ENCODE measurements at regions not wholly inside any gene's neighbourhood (a gene's known extent, or its start where the extent isn't known, plus 50 kb on each side); places are given as distances from the start of the nearest gene placed in this dataset.
A peak's percentile ranks its signal among the peaks of the same experiment; 100 is the strongest.

DNA sequence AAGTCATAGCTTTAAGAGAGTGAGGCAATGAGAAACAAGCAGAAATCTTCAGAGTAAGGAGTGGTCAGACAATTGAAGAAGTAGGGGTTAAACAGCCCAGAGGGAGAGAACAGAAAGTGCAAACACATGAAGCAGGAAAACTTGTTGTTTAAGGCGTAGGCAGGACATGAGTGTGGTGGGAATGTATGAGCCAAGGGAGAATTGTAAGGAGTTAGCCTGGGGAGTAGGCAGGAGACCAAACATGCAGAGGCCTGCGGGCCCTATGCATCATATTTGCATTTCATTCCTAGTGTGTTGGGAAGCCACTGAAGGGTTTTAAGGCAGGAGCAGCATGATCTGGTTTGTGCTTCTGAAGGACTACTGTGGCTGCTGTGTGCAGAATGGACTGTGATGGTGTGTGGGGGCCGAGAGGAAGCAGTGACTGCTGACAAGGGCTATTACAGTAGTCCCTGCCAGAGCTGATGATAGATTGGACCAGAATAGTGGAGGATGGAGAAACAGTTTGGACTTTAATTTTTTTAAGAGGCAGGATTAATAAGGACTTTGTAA is 179.9 kb upstream of the C11orf87 start:
- CTCF ChIA-PET (ENCODE audit: partially characterized antibody), result interaction anchor here (1.4 kb wide), 1 partner anchor 43 kb away, joined by 4 read pairs; no protein-coding TSS in a partner anchor
- Histone ChIP-seq H3K9me3 (ENCODE audit: insufficient read depth in 2 of 2, low read depth in 1 of 2, low read length in 1 of 2) (no peaks in the 10 kb centered on the region), H3K23me2 (ENCODE audit: low read depth, low read length) (no peaks in the 10 kb centered on the region), H3K23ac (ENCODE audit: insufficient read length) (no peak overlapping the region), H2BK120ac (replicated peaks; ENCODE audit: low read depth, low read length) (no peak overlapping the region), H3K4ac (replicated peaks; ENCODE audit: insufficient read length, low read depth, low read length) (no peak overlapping the region), H3K4me2 (ENCODE audit: insufficient read depth in 1 of 2, low read depth in 2 of 2, low read length in 2 of 2) (no peak overlapping the region), H2BK12ac (ENCODE audit: low read depth, low read length) (no peak overlapping the region), H2BK15ac (ENCODE audit: low read length) (no peak overlapping the region), H3K27me3 (replicated peaks in 1 of 4; ENCODE audit: control insufficient read depth in 3 of 4, extremely low read depth in 1 of 4, insufficient read depth in 3 of 4, low read length in 3 of 4) (no peaks in the 10 kb centered on the region), H3K36me3 (ENCODE audit: control insufficient read depth in 2 of 4, insufficient read depth in 4 of 4, low read length in 3 of 4) (no peaks in the 10 kb centered on the region), H2AFZ (ENCODE audit: low read length) (peak overlapping the region; percentile 47), H4K91ac (replicated peaks; ENCODE audit: insufficient read length, low read length) (no peak overlapping the region), H3K79me1 (ENCODE audit: low read depth, low read length) (no peaks in the 10 kb centered on the region), H3K18ac (ENCODE audit: extremely low read depth, low read length) (no peak overlapping the region), H3K79me2 (ENCODE audit: control insufficient read depth in 1 of 2, insufficient read depth in 2 of 2, low read length in 2 of 2) (no peaks in the 10 kb centered on the region), H4K20me1 (replicated peaks in 1 of 2; ENCODE audit: control insufficient read depth in 1 of 2, insufficient read depth in 2 of 2, low read length in 2 of 2) (no peaks in the 10 kb centered on the region), H4K8ac (ENCODE audit: extremely low read depth, insufficient read depth, low read length) (no peak overlapping the region), H3K4me3 (ENCODE audit: extremely low read depth in 1 of 4, insufficient read depth in 2 of 4, low read depth in 3 of 4, low read length in 4 of 4) (no peak overlapping the region; a peak in 1 of 8 replicates), H3K56ac (replicated peaks; ENCODE audit: insufficient read length, low read depth, low read length) (no peak overlapping the region), H3K14ac (ENCODE audit: insufficient read length) (no peak overlapping the region), H2AK5ac (ENCODE audit: low read depth, low read length) (no peak overlapping the region), H2BK20ac (ENCODE audit: low read length) (no peak overlapping the region), H2BK5ac (ENCODE audit: low read depth, low read length) (no peak overlapping the region), H3K9ac (replicated peaks in 1 of 4; ENCODE audit: extremely low read depth in 1 of 4, low read depth in 3 of 4, low read length in 3 of 4) (no peak overlapping the region), H3K27ac (ENCODE audit: low read depth, low read length) (no peak overlapping the region), H3K4me1 (replicated peaks in 1 of 4; ENCODE audit: control insufficient read depth in 3 of 4, insufficient read depth in 4 of 4, low read length in 3 of 4) (no peaks in the 10 kb centered on the region), H4K5ac (ENCODE audit: insufficient read length, low read depth, low read length) (no peak overlapping the region)
- FAIRE-seq, result no peak
- WGBS, 2 experiments (ENCODE audit: extremely low coverage in 1 of 2, insufficient coverage in 1 of 2, insufficient read length in 1 of 2, insufficient replicate concordance in 2 of 2, low coverage in 1 of 2, low lambda C conversion rate in 2 of 2, missing lambda C conversion rate in 1 of 2), result 84% methylated on average over 3 of the region's 3 CpGs; no CpG with 5 or more reads in 1 of the 2 experiments
- POLR2A ChIA-PET (ENCODE audit: partially characterized antibody), result no interaction called here
- DNase-seq (ENCODE audit: low read depth in 1 of 2, low spot score in 2 of 2), result no peak
- no peak for TF ChIP-seq CREB1 (IDR thresholded peaks at IDR 0.05)
- no peak for TF ChIP-seq NRF1 (IDR thresholded peaks at IDR 0.05; ENCODE audit: low read depth, low read length)
- no peak for TF ChIP-seq BCL11A (IDR thresholded peaks at IDR 0.05; ENCODE audit: low read depth in 2 of 2, low read length in 2 of 2)
- TF ChIP-seq, protein P1, sequence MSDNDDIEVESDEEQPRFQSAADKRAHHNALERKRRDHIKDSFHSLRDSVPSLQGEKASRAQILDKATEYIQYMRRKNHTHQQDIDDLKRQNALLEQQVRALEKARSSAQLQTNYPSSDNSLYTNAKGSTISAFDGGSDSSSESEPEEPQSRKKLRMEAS (IDR thresholded peaks at IDR 0.05), result no peak
